ENCODE measurements at regions not wholly inside any gene's neighbourhood (a gene's known extent, or its start where the extent isn't known, plus 50 kb on each side); places are given as distances from the start of the nearest gene placed in this dataset.

GRCh38 chr9:107647611-107648010 lies 158.0 kb upstream of the KLF4 start:
- DNase-seq = no peak

DNA sequence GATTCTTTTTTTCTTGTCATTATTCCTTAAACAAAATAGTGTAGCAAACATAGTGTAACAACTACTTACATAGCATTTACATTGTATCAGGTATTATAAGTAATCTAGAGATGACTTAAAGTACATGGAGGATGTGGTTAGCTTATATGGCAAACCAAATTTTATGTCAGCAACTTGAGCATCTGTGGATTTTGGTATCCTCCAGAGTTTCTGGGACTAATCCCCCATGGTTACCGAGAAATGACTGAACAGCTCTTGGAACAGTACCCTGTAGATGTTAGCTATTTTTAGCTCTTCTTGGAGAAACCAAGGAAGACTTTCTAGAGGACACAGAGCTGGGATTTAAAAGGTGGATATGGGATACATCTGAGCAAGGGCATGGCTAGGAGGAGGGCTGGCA lies 157.6 kb upstream of the KLF4 start:
- no peak for DNase-seq

- DNase-seq = no peak
Measured at GRCh38 chr9:107645464-107645833, 155.9 kb upstream of the KLF4 start.

DNA sequence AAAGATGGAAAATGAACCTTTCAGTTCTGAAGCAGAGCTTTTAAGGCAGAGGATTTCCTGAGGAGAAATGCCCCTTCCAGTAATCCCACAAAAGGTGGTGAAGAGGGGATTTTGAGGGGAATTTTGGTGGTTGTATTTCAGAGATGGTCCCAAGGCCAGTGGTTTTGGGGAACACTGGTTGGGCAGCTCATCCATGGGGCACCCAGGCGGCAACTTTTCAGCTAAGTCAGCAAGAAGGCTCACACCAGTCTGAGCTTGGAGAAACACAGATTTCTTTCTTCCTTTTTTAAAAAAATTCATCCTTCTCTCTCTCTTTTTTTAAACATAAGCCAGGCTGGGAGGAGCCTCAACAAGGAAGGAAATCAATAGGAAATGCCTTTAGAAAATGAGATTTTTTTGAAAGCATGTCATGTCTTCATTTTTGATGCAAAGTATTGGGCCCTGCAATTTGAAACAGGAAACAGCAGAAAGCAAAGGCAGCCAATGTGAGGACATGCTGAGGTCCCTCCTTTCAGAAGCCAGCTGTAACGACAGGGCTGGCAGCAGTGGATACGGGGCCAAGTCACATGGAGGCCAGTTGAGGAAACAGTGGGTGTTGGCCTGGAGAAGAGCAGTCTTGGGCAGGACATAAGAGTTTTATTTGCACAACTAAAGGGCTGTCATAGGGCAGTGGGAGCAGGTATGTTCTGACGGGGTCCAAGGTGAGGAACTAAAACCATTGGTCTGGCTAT lies 155.3 kb upstream of the KLF4 start:
- DNase-seq = no peak

GRCh38 chr9:107639426-107639825 lies 149.9 kb upstream of the KLF4 start:
- no peak for DNase-seq

- no peak for DNase-seq
Measured at GRCh38 chr9:107638521-107639310, 149.1 kb upstream of the KLF4 start.

DNA sequence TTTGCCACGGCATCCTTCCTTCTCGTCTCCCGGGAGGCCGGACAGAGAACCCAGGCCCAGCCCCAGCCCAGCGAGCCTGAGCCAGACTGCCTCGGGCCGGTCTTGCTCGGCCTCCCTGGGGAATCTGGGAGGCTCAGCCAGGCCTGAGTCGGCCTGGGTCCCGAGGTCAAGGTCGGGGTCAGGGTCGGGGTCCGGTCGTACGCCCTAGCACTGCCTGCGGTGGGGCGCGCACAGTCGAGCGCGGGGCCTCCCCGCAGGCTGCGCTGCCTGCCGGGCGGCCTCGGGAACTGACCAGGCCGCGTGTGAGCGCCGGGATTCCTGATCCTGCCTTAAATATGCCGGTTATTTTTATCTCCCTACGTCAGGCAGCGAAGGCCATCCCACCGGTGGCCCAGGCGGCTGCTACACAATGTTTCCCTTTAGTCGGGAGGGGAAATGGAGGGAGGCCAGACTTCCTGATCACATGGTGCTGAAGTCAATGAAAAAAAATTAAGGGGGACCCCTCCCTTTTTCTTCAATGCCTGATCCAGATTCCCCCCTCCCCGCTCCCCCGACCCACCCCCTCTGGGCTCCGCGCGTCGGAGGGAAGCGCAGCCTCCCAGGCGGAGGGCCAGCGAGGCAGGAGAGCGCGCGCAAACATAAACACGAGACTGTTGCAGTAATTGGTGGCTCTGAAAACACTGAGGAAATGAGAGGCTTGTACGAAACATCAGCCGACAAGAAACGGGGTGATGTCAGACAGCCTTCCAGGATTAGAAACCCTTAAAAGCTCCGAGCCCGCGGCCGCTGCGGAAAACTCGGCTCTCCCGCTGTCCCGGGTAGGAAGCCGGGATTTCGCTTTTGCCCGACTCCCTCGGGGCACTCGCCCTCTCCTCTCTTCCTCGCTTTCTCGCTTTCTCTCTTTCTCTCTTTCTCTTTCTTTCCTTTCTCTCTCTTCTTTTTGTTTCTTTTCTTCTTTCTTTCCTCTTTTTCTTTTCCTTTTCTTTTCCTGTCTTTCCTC lies 148.2 kb upstream of the KLF4 start:
- no peak for DNase-seq

DNA sequence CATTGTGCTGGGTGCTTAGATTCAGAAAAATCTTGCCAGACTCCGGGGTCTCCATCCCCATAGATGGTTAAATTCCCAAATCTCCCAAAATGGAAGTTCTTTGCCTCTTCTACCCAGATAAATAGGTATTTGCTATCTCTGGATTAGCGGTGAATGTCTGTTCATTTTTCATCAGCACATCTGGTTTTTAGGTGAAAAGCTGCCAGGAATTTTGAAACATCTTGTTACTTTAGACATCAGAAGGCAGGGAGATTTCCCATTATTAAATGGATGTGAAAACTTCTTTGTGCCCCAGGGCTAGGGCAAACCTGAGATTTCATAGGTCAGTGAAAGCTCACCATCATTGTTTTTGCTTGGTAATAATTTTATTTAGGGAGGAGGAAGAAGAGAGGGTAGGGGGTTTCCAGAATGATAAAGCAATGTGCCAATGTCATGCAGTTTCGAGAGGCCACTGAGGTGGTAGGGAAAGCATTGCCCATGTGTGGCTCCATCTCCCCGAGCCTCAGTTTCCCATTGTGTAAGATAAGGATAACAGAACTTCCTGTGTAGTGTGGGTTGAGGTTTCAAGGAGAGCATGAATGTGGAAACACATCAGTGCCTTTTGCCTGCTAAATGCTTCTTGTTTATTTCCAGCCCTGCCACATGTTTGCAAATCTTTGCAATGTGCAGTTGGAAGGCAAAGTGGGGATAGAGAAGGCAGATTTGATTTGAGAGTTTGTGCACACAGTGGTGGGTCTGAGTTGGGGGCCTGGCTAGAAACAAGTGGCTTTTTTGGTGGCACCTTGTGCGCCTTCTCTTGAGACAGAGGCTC lies 147.2 kb upstream of the KLF4 start:
- DNase-seq = no peak

DNA sequence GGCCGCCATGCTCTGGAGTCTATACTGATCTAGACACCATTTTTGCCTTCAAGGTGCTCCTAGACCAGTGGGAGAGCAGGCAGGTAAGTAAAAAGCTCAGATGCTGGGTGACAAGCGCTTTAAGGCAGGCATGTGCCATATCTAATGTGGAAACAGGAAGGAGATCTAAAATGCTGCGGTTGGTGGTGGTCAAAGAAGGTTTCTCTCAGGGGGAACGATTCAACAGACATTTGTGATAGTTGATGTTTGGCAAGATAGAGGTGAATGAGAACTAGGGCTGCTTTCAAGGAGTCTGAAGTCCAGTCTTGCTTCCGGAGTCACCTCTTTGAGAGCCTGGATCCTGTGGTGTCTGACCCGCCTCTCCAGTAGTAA lies 146.2 kb upstream of the KLF4 start:
- DNase-seq = no peak

GRCh38 chr9:107635101-107635802 lies 145.7 kb upstream of the KLF4 start:
- no peak for DNase-seq

DNA sequence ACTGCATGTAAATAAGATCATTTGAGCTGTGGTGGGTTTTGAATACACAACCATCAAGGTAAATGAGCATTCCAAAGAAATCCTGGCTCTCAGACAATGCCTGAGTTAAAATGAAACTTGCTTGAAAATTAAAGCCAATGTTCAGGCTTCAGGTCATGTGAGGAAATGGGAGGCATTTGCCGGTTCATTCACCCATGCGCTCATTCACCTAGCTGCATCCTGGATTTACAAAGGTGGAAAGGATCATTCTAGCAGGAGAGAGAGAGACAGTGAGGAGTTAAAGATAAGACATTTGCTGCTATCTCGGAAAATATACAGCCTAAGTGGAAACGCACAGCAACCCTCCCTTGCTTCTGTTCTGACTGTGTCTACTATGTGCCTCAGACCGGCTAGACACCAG lies 143.8 kb upstream of the KLF4 start:
- no peak for DNase-seq

DNA sequence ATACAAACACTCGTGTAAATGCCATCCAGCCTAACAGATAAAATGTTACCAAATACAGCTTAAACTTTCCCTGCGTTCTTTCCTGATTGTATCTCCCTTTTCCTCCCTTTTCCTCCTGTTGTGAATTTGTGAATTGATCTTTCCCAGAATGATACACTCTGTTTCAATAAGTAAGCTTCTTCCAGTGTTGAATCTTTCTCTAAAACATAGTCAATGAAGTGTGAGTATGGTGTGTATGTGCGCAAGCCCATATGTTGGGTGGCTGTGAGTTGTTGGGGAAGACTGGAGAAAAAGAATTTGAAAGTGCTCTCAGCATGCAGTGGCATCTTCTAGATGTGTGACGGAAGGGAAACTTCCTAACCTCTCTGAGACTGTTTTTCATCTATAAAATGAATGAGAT lies 143.1 kb upstream of the KLF4 start:
- no peak for DNase-seq

GRCh38 chr9:107632216-107632615 lies 142.6 kb upstream of the KLF4 start:
- DNase-seq = no peak

DNA sequence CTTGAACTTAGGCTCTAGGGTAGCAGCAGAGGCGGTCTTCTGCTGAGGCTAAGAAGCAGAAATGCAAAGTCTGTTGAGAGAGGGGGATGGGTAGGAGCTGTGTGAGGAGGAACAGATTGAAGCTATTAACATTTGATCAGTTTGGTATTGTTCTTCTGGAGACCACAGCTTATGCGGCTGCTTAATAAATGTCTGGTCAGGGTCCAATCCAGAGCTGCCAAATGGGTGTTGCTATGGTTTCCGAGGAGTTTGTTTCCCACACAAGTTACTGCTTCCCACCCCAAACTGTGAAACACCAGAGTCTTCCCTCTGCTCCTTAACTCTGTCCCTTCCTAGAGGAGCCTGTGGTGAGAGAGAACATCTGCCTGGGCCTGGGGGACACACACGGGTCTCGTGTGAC lies 142.2 kb upstream of the KLF4 start:
- no peak for DNase-seq

- no peak for DNase-seq
Measured at GRCh38 chr9:107630156-107630555, 140.6 kb upstream of the KLF4 start.

DNA sequence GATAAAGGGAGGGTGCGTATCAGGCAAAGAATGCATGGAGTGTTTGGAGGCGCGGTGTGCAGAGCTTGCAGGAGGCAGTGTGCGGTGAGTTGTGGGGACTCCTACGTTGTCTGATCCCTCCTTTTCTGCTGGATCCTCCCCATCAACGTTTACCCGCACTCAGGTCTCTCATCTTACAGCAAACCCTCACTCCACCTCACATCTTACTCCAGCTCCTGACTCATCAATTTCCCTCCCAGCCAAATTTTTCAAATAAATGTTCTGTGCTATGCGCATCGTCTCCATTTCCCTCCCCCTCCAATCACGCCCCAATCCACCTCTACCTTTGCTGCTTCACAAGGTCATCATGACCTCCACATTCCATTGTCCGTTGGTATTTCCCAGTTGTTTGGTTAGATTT lies 138.9 kb upstream of the KLF4 start:
- DNase-seq = no peak

DNA sequence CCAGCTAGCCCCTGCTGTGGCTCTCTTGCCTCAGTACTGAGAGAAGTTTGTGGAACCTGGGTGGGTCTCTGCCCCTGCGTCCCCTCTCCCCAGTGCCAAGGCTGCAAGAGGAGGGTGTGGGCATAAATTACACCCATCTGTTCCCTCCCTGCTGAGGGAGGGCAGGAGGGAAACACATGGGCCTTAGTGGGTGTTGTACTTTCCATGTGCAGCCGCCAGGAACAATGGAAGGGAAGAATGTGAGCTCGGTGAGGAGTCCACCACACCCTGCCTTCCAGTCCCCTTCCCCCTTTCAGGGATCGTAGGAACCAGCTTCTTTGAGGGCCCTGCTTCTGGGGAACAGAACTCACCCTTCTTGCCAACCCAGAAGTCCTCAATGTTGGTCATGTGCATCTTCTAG lies 138.2 kb upstream of the KLF4 start:
- no peak for DNase-seq

DNA sequence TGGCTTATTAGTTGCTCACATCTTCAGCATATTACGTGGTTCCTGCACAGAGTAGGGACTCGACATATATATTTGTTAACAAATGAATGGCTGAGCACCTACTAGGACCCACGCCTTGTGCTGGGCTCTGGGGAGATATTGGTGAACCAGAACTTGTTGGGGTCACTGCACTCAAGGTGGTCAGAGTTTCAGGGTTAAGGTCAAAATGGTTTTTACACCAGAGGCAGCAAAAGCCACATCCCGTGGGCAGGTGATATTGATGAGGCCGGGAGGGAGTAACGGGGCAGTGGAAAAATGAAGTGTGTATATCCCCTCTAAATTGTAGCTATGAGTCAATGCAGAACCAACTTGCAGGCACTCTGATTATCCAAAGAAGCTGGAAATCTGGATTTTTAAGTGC lies 136.5 kb upstream of the KLF4 start:
- DNase-seq = no peak

DNA sequence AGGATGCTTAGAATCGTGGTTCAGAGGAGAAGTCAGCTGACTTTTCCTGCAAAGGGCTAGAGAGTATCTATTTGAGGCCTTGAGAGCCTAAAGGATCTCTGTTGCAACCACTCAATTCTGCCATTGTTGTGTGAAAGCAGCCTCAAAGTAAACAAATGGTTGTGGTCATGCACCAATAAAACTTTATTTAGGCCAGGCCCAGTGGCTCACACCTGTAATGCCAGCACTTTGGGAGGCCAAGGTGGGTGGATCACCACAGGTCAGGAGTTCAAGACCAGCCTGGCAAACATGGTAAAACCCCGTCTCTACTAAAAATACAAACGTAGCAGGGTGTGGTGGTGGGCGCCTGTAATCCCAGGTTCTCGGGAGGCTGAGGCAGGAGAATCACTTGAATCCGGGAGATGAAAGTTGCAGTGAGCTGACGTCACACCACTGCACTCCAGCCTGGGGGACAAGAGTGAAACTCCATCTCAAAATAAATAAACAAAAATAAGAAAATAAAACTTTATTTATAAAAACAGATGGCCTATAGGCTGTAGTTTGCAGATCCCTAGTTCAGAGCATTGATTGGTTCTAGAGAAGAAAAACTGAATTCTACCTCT lies 135.9 kb upstream of the KLF4 start:
- no peak for DNase-seq

- DNase-seq = no peak
Measured at GRCh38 chr9:107624234-107624948, 134.8 kb upstream of the KLF4 start.

DNA sequence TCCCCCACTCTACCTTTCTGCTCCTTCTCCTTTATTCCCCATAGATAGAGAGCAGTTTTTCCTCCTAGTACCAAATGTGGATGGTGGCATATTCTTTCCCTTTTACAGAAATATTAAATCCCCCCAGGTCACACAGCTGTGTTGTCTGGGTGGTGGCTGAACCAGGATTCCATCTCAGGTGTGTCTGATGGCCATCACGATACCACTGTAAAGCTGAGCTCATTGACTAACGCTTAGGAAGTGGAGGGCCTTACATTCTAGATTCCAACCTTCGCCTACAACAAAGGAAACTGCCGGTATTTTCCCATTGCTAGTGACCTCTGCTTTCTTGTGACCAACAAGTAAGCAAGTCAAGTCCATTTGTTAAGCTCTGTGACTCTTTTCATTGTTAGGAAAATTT lies 131.9 kb upstream of the KLF4 start:
- DNase-seq = no peak
